Body of pancreas (tissue), 4 donors: ENCODE measurements at regions not wholly inside any gene's neighbourhood (a gene's known extent, or its start where the extent isn't known, plus 50 kb on each side); places are given as distances from the start of the nearest gene placed in this dataset.

Experiments used
- ATAC-seq: fragments of 150-250 bp; one replicate; pipeline ENCODE4 v1.9.1; 2016
- DNase-seq, 4 donors: peaks; one replicate each; pipeline ENCODE4 v3.0.0-alpha.2; 2019
- H3K27ac ChIP-seq, 4 donors: fragments of 200-600 bp; sonication (generic); 1 replicate in 3 of 4; 2 replicates in 1 of 4; pipeline versions ENCODE4 v1.5.1 to v1.6.1; 2016 to 2019; ENCODE audit warnings: mild to moderate bottlenecking in 1 of 4, mixed read lengths in 1 of 4, moderate library complexity in 1 of 4
- H3K27me3 ChIP-seq, 2 donors: fragments of 200-600 bp; sonication (generic); one replicate each; pipeline ENCODE4 v1.6.0; 2016; ENCODE audit warnings: mild to moderate bottlenecking in 1 of 2
- H3K36me3 ChIP-seq, 2 donors: fragments of 200-600 bp; sonication (generic); replicated peaks in 1 of 2; 2 replicates each; pipeline ENCODE4 v1.5.1; 2016; ENCODE audit warnings: low read depth in 2 of 2; ENCODE audit not compliant: insufficient read depth in 1 of 2
- H3K4me1 ChIP-seq: fragments of 200-600 bp; sonication (generic); one replicate; pipeline ENCODE4 v1.6.0; 2016
- H3K4me3 ChIP-seq, 2 donors: fragments of 200-600 bp; sonication (generic); 1 replicate in 1 of 2; 2 replicates in 1 of 2; pipeline ENCODE4 v1.5.1; 2016 to 2019
- H3K9me3 ChIP-seq, 3 donors: fragments of 200-600 bp; sonication (generic); 1 replicate in 2 of 3; 2 replicates in 1 of 3; pipeline ENCODE4 v1.5.1; 2016
- CTCF ChIP-seq, 7 experiments: fragments of 450-650 bp in 4 of 7; fragments of 200-600 bp in 3 of 7; sonication (generic) in 3 of 7; IDR thresholded peaks; one replicate each; pipeline ENCODE4 v1.5.1; 2016 to 2019; ENCODE audit warnings: antibody characterized with exemption in 7 of 7
- POLR2A ChIP-seq, 3 donors: fragments of 450-650 bp; IDR thresholded peaks; one replicate each; pipeline ENCODE4 v1.6.1; 2016; ENCODE audit warnings: antibody characterized with exemption in 3 of 3, mild to moderate bottlenecking in 2 of 3
- WGBS, 2 donors: methylation state at CpG; one replicate each; pipeline ENCODE4 v1.1.5; 2017; 5-methylcytosine and 5-hydroxymethylcytosine counted together
- intact Hi-C: fragments of 100-400 bp; cut with DNase I; formaldehyde crosslinking; loops from one replicate; pipeline ENCODE4 v1.15.1; 2023

GRCh38 chr12:19010726-19011125 is 118.8 kb upstream of the PLEKHA5 start:
- Histone ChIP-seq H3K27me3 (no peaks in the 10 kb centered on the region), H3K9me3 (no peaks in the 10 kb centered on the region), H3K4me3 (no peak overlapping the region), H3K36me3 (no peaks in the 10 kb centered on the region), H3K27ac (no peak overlapping the region), H3K4me1 (no peaks in the 10 kb centered on the region)
- TF ChIP-seq CTCF (IDR thresholded peaks at IDR 0.05), result no peak
- no peak for TF ChIP-seq POLR2A (IDR thresholded peaks at IDR 0.05)
- ATAC-seq, result no peak
- intact Hi-C loops, result no loop called here
- no peak for DNase-seq
- WGBS, 2 donors, result 91% methylated on average over 10 of the region's 10 CpGs

- intact Hi-C loops, result no loop called here
- DNase-seq (no peak), ATAC-seq (no peak)
- Histone ChIP-seq H3K4me1 (no peaks in the 10 kb centered on the region), H3K27ac (no peak overlapping the region), H3K9me3 (no peaks in the 10 kb centered on the region), H3K27me3 (no peaks in the 10 kb centered on the region), H3K36me3 (no peaks in the 10 kb centered on the region), H3K4me3 (no peak overlapping the region)
- 41 to 51% methylated on average over 3 of the region's 3 CpGs for WGBS, 2 donors
- no peak for TF ChIP-seq POLR2A (IDR thresholded peaks at IDR 0.05)
These were observed 116.6 kb upstream of the PLEKHA5 start for GRCh38 chr12:19012965-19013364.

GRCh38 chr12:19014240-19014639 is 115.3 kb upstream of the PLEKHA5 start:
- Histone ChIP-seq H3K36me3 (no peaks in the 10 kb centered on the region), H3K4me1 (no peaks in the 10 kb centered on the region), H3K27ac (no peak overlapping the region), H3K27me3 (no peaks in the 10 kb centered on the region), H3K9me3 (no peaks in the 10 kb centered on the region), H3K4me3 (no peak overlapping the region)
- ATAC-seq (no peak), DNase-seq (no peak)
- 59 to 62% methylated on average over 2 of the region's 2 CpGs for WGBS, 2 donors
- intact Hi-C loops, result no loop called here
- TF ChIP-seq POLR2A (IDR thresholded peaks at IDR 0.05), result no peak
- no peak for TF ChIP-seq CTCF (IDR thresholded peaks at IDR 0.05)

GRCh38 chr12:19015285-19015684 is 114.2 kb upstream of the PLEKHA5 start:
- Histone ChIP-seq H3K4me3 (no peak overlapping the region), H3K36me3 (no peaks in the 10 kb centered on the region), H3K27me3 (no peaks in the 10 kb centered on the region), H3K27ac (no peak overlapping the region), H3K9me3 (no peaks in the 10 kb centered on the region), H3K4me1 (no peaks in the 10 kb centered on the region)
- 64 to 74% methylated on average over 5 of the region's 5 CpGs for WGBS, 2 donors
- DNase-seq, result no peak
- no peak for TF ChIP-seq POLR2A (IDR thresholded peaks at IDR 0.05)
- no peak for TF ChIP-seq CTCF (IDR thresholded peaks at IDR 0.05)
- no peak for ATAC-seq
- intact Hi-C loops, result no loop called here

GRCh38 chr12:19018302-19018970 is 111.1 kb upstream of the PLEKHA5 start:
- Histone ChIP-seq H3K9me3 (no peaks in the 10 kb centered on the region), H3K36me3 (no peaks in the 10 kb centered on the region), H3K27me3 (no peaks in the 10 kb centered on the region), H3K27ac (peak overlapping the region in 2 of 4 donors; percentile 22 to 36), H3K4me3 (no peak overlapping the region), H3K4me1 (peaks cover 13% of the 10 kb centered on the region)
- TF ChIP-seq CTCF (IDR thresholded peaks at IDR 0.05) (no peak), POLR2A (IDR thresholded peaks at IDR 0.05) (no peak)
- ATAC-seq, result peak; percentile 27
- DNase-seq, result no peak
- intact Hi-C loops, result no loop called here
- WGBS, 2 donors, result 3 to 22% methylated on average over 1 of the region's 1 CpG
